ENCODE measurements at regions not wholly inside any gene's neighbourhood (a gene's known extent, or its start where the extent isn't known, plus 50 kb on each side); places are given as distances from the start of the nearest gene placed in this dataset.
"Not testable (repeated sequence)": the region's sequence is repeated elsewhere in the genome, so short reads cannot be mapped to it uniquely, and the experiment has no call there.

DNA sequence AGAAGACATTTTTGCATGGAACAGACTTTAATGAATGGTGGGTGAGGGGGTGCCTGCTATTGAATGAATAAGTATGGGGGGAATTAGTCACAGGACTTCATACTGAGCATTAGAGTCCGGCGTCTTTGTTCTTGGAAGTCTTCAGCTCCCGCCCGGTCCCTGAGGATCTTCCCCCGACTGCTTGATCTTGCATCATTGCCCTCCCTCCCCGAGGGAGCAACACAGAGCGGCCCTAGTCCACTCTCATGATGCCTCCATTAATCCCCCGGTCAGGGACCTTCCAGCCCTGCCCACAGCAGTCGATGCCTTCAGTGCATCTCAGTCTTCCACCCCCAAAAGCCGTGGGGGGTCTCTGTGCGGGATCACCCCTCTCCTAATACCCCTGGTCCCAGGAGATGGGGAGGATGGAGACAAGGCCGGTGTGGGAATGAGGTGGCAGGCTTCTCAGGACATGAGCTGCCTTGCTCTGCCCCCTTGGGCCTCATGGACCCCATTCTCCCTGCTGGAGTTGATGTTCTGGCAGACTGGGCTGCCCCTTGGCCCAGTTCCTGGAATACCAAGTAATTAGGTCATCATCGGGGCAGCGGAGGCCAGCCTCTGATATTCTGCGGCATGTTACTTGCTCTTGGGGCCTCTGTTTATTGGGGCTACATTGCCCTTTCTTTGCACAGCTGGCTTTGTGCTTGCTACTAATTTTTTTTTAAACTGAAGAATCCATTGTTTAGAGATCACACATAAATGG, 110.5 kb upstream of the PLGLB2 start:
- H3K4me3 Mint-ChIP-seq; H3K27ac Mint-ChIP-seq; ATAC-seq; H3K9me3 Mint-ChIP-seq; intact Hi-C loops (cut with micrococcal nuclease); H3K27me3 Mint-ChIP-seq; DNase-seq; CTCF ChIA-PET; POLR2A ChIA-PET; H3K36me3 Mint-ChIP-seq (ENCODE audit: low read depth): not testable (repeated sequence)
- peaks cover 14% of the 10 kb centered on the region for H3K4me1 Mint-ChIP-seq (ENCODE audit: low read depth)

DNA sequence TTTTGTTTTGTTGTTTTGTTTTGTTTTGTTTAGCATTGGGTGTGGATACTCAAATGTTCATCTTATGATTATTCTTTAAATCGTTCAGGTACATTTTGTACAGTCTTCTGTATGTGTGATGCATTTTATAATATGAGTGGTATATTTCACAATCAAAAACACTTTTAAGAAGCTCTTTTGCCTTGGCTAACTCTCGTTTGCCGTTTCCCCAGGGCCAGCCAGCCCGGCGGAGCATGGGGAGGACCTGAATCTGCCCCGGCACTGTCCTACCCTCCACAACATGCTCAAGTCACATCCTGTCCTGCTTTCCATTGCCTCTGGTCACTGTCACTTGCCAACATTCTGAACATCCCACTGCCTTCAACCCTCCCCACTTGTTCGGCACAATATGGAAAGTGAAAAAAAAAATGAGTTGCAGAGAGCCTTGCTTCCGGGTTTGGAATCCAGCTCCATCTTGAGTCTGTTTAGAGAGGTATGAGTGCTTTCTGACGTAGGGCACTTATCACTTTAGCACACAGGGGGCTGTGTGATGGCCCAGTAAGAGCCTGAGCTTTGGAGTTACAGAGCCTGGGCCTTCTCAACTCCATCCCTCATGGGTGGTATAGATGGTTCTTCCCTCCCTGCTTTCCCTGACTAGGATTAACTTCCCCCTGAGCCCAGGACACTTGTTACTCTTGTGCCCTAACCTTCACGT, 109.6 kb upstream of the PLGLB2 start:
- ATAC-seq; H3K36me3 Mint-ChIP-seq (ENCODE audit: low read depth); H3K27me3 Mint-ChIP-seq; H3K9me3 Mint-ChIP-seq; CTCF ChIA-PET; POLR2A ChIA-PET; DNase-seq; H3K4me3 Mint-ChIP-seq; H3K27ac Mint-ChIP-seq; intact Hi-C loops (cut with micrococcal nuclease): not testable (repeated sequence)
- H3K4me1 Mint-ChIP-seq (ENCODE audit: low read depth) = peaks cover 12% of the 10 kb centered on the region

DNA sequence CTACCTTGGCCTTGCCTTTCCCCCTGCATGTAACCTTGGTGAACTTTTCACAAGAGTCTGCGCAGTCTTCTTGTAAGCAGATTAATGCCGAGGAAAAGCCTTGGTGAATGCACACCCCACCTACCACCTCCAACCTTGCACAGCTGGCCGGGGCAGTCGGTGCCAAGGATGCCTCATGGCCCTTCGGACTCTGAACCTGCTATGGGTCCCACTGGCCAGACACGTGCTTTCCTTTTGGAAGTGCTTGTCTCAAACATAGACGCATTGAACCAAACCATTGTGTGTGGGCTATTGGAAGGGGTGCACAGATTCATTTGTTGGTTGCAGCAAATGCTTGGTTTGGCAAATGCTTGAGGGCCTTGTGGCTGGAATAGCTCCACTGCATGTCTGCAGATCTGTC, 109.0 kb upstream of the PLGLB2 start:
- H3K27ac Mint-ChIP-seq; ATAC-seq; CTCF ChIA-PET; POLR2A ChIA-PET; H3K9me3 Mint-ChIP-seq; H3K4me1 Mint-ChIP-seq (ENCODE audit: low read depth); H3K27me3 Mint-ChIP-seq; intact Hi-C loops (cut with micrococcal nuclease); DNase-seq; H3K36me3 Mint-ChIP-seq (ENCODE audit: low read depth); H3K4me3 Mint-ChIP-seq: not testable (repeated sequence)

DNA sequence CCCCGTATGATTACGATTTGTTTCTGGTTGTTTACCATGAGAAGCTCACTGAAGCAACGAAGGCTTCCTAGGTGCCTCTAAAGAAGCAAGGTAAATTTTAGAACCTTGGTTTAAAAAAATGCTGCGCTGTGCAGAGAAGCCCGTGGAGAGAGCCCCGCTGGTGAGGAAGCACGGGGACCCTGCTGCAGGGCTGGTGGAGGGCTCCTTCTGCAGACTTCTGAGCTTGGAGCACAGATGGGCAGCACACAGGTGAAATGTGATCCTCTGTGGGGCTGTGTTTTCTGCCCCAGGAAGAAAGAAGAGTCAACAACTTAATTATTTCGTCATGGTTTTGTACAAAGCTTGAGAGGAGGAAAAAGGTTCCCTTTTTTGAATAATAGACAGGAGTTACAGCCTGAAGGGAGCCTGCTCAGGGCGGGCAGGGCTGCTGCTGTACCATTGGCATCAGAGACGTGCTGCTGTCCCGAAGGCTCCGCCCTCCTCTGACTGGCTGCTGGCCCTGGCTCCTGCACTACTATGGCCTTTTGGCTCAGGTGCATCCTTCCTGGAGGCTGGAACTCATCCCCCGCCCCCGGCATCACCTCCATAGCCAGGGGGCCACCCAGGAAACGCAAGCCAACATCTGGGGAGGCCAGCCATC, 108.0 kb upstream of the PLGLB2 start:
- POLR2A ChIA-PET; DNase-seq; intact Hi-C loops (cut with micrococcal nuclease); H3K27me3 Mint-ChIP-seq; CTCF ChIA-PET; H3K27ac Mint-ChIP-seq; H3K36me3 Mint-ChIP-seq (ENCODE audit: low read depth); H3K4me3 Mint-ChIP-seq; H3K4me1 Mint-ChIP-seq (ENCODE audit: low read depth); H3K9me3 Mint-ChIP-seq; ATAC-seq: not testable (repeated sequence)

DNA sequence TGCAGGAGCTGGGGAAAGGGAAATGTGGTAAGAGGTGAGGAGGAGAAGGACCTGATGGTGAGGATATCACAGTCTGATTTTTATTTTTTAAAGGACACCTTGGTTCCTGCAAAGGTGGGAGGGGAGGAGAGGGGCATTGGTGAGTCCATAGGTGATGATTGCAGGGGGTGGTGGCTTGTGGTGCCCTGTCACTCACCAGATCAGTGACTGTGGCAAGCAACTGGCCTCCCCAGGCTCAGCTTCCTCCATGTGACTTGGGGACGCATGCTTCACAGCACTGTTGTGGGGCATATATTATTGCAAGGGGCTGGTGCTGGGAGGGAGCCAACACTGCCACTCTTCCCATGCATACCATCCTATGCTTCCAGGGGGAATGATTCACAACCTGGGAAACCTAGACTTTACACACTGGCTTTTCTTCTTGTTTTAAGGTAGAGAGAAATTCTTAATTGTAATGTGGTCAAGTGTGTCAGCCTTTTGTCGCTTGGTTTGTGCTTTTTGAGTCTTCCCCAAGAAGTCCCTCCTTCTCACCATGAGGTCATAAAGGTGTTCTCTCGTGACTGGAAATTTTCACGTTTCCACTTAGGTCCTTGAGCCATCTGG, 106.8 kb upstream of the PLGLB2 start:
- POLR2A ChIA-PET; H3K4me1 Mint-ChIP-seq (ENCODE audit: low read depth); H3K9me3 Mint-ChIP-seq; H3K4me3 Mint-ChIP-seq; DNase-seq; CTCF ChIA-PET; H3K36me3 Mint-ChIP-seq (ENCODE audit: low read depth); H3K27me3 Mint-ChIP-seq; intact Hi-C loops (cut with micrococcal nuclease); H3K27ac Mint-ChIP-seq: not testable (repeated sequence)
- ATAC-seq = peak; percentile 62

DNA sequence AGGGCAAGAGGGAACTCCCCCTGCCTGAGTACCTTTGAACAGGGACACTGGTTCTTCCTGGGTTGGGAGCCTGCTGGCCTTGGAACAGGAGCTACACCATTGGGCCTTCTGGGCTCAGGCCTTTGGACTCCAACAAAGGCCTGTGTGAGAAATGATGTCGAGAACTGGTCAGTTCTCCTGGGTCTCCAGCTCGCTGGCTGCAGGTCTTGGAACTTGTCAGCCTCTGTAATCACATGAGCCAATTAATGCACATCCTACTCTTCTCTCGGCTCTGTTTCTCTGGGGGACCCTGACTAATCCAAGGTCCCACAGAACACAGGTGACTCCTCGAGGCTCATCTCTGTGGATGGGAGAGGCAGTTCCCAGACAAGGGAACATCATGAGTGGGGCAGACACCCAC, 104.7 kb upstream of the PLGLB2 start:
- H3K27ac Mint-ChIP-seq, POLR2A ChIA-PET: not testable (repeated sequence)

DNA sequence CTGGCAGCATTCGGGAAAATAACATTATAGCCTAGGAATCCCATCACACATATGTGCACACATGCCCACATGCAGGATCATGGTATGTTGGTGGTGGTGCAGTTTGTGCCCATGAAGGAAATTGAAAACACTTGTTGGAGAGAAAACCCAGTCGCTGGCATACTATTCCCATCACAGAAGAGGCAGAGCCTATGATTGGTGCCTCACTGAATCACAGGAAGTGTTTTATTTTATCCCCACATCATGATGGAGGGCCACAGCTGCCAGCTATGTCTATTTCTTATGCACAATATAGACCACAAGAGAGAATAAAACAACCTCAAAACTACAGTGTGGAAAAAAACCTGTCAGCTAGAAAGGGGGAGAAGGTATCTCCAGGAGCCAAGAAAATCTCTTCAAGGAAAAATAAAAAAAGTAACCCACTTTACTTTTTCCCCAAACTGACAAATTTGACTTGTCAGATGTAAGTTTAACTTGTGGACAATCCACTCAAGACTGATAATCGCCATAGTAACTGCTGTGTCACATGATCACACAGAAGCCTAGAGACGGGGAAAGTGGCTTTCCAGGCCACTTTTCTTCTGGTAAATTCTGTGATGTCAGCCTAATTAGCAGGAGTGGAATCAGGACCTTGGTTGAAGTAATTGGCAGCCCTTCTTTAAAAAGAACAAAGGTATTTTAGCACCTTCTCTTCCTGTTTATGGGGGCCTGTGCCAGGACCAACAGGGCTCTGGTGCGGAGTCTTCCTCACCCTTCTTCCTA, 100.0 kb upstream of the PLGLB2 start:
- DNase-seq; H3K36me3 Mint-ChIP-seq (ENCODE audit: low read depth); H3K4me3 Mint-ChIP-seq; CTCF ChIA-PET; H3K9me3 Mint-ChIP-seq; POLR2A ChIA-PET; intact Hi-C loops (cut with micrococcal nuclease); H3K4me1 Mint-ChIP-seq (ENCODE audit: low read depth); H3K27ac Mint-ChIP-seq; H3K27me3 Mint-ChIP-seq: not testable (repeated sequence)
- ATAC-seq = peak; percentile 64

More for the DNA sequence above, 104.7 kb upstream of the PLGLB2 start:
- H3K4me1 Mint-ChIP-seq (ENCODE audit: low read depth); DNase-seq; ATAC-seq; H3K9me3 Mint-ChIP-seq; H3K4me3 Mint-ChIP-seq; CTCF ChIA-PET; H3K27me3 Mint-ChIP-seq; H3K36me3 Mint-ChIP-seq (ENCODE audit: low read depth); intact Hi-C loops (cut with micrococcal nuclease): not testable (repeated sequence)

DNA sequence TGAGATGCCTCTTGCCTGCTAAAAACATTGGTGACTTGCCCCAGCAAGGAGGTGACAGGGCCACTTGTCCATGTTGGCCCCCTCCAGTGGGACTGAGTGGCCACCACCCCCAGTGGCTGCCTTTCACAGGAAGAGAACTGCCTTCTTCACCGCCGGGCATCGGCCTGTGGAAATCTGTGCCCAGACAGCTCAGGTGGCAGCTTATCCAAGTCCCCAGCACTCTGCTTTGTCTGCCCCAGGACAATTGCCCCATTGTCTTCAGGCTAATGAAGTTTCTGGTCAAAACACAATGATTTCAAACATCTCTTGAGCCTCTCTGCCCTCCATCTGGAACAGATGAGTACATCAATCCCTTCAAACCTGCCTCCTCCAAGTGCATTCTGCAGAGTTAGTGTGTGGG, 99.1 kb upstream of the PLGLB2 start:
- H3K27ac Mint-ChIP-seq; H3K4me3 Mint-ChIP-seq; H3K9me3 Mint-ChIP-seq; intact Hi-C loops (cut with micrococcal nuclease); H3K36me3 Mint-ChIP-seq (ENCODE audit: low read depth); H3K27me3 Mint-ChIP-seq; CTCF ChIA-PET; H3K4me1 Mint-ChIP-seq (ENCODE audit: low read depth); DNase-seq; POLR2A ChIA-PET; ATAC-seq: not testable (repeated sequence)

DNA sequence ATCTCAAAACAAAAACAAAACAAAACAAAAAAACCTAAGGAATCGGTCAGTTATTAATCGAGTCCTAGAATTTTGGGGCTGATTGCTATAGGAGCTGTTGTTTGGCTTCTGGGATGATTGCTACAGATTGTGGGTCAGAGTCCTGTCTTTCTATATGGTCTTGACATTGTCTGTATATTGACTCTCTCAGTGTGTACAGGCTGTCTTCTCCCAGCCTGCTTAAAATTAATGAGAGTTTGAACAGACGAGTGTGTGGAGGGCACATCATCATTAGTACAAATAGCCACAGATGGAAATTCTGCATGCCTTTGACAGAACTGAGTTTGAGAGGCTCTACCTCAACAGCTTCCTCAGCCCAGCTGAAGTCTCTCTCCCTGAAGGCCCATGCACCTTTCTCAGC, 98.0 kb upstream of the PLGLB2 start:
- CTCF ChIA-PET; H3K4me1 Mint-ChIP-seq (ENCODE audit: low read depth); H3K4me3 Mint-ChIP-seq; H3K27ac Mint-ChIP-seq; H3K36me3 Mint-ChIP-seq (ENCODE audit: low read depth); POLR2A ChIA-PET; ATAC-seq; H3K27me3 Mint-ChIP-seq; DNase-seq; intact Hi-C loops (cut with micrococcal nuclease); H3K9me3 Mint-ChIP-seq: not testable (repeated sequence)

DNA sequence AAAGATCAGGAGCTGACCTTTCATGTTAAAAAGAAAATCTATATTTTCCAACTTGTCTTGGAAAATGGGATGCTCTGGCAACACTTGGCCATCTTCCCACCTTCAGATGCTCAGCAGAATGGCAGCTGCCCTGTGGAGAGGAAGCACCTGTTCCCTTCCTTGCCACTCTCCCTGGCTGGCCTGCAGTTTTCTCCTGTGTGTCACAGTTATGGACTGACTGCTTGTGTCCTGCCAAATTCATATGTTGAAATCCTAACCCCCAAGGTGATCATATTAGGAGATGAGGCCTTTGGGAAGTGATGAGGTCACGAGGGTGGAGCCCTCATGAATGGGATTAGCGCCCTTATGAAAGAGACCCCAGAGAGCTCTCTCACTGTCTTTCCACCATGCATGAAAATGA, 97.0 kb upstream of the PLGLB2 start:
- H3K36me3 Mint-ChIP-seq (ENCODE audit: low read depth); POLR2A ChIA-PET; CTCF ChIA-PET; intact Hi-C loops (cut with micrococcal nuclease); H3K4me1 Mint-ChIP-seq (ENCODE audit: low read depth); H3K27me3 Mint-ChIP-seq; H3K27ac Mint-ChIP-seq; DNase-seq; ATAC-seq; H3K9me3 Mint-ChIP-seq; H3K4me3 Mint-ChIP-seq: not testable (repeated sequence)

DNA sequence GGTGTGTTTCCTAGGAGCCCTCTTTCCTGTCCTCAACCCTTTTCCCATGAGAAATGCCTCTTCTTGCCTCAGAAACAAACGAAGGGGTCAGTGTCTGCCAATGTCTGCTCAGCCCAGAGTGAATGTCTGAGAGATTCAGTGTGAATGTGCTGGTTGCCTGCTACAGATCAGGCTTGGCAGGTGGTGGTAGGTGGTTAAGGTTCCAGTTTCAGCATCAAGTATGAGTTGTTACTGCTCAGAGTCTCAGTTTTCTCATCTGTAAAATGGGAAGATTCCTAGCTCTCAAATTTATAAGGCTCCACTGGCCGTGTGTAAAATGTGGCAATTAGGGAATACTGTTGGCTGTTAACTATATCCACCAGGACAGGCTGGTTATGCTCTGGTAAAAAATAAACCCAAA, 96.3 kb upstream of the PLGLB2 start:
- H3K4me1 Mint-ChIP-seq (ENCODE audit: low read depth); H3K9me3 Mint-ChIP-seq; CTCF ChIA-PET; H3K27me3 Mint-ChIP-seq; POLR2A ChIA-PET; DNase-seq; intact Hi-C loops (cut with micrococcal nuclease); H3K4me3 Mint-ChIP-seq; H3K27ac Mint-ChIP-seq; H3K36me3 Mint-ChIP-seq (ENCODE audit: low read depth); ATAC-seq: not testable (repeated sequence)
